Posterior vena cava (tissue), 2 donors: ENCODE measurements at regions not wholly inside any gene's neighbourhood (a gene's known extent, or its start where the extent isn't known, plus 50 kb on each side); places are given as distances from the start of the nearest gene placed in this dataset.

ENCODE experiments used
- DNase-seq: peaks from one replicate; pipeline ENCODE4 v3.0.0-alpha.2; 2020; ENCODE audit warnings: low spot score
- intact Hi-C, 2 donors: fragments of 100-400 bp; cut with DNase I; formaldehyde crosslinking; loops; one replicate each; pipeline versions ENCODE4 v1.14.1 to v1.14.2; 2022 to 2023
- donor health status: DM: yes; HTN: yes; CAD: no.
- donor health status: DM: yes; HTN: yes; CAD: no.

DNA sequence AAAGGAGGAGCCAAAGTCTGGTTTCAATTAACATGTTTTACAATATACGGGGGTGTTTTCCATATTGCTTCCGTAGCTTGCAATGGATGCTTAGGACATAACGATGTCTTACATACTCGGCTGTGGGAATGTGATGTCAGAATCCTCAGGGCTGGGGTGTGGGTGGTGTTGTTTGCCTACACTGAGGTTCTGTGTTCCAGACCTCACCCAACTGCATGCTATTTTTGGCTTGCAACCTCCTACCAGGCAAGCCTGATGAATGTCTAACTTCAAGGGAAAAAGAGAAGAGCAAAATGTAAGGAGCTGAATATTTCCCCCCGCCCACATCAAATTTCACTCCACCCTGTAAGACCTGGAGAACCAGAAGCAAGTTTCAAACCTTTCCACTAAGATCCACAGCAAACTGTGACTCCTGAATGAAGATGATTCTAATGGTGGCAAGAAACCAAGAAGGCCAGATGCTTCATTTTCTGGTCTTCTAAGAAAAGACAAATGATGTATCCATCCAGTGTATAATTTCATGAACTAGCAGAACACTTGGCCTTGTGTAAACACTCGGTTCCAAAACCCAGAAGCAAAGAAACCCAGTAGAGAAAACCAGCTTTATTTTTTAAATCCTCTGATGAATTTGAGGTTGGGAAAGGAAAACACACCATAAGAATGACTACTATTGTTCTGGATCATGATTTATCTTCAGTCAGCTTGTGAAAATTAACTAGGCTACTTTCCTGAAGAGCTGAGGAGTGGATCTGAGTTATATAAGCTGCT is 227.9 kb downstream of the DACT1 start:
- intact Hi-C loops, result no loop called here
- no peak for DNase-seq

DNA sequence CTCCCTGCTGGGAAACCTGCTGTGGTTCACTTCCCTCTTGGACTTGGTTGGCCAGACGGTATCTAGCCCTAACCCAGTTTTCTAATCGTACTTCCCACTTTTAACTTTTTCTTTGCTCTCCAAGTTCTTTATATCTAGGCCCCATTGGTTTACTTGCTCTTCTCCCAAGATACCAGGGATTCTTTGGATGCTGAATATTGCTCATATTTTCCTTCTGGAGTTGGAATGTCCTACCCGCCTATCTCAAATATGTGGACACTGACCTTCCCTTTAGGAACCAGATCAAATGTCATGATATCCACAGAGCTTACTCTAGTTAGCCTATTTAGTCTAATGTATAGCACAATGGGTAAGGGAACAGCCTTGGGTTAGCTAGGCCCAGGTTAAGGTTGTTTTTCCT is 228.6 kb downstream of the DACT1 start:
- no peak for DNase-seq
- intact Hi-C loops, result no loop called here

DNA sequence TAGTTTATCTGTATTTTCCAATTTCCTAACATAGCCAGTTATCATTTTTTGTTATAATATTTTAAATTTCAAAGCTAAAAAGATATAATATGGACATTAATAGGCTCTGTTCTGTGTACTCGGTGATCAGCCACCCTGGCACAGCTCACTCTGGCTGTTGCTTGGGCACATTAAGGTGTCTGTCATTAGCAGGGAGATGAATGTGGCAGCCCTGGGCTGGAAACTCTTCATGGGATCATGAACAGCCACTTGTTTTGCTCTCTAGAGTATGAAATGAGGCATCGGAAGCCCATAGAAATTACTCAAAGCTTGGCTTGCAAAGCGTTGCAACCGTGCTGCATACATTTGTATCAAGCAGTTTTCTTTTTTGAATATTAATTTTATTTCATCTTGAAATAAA is 233.2 kb downstream of the DACT1 start:
- intact Hi-C loops, result no loop called here
- no peak for DNase-seq

- DNase-seq, result no peak
- intact Hi-C loops, result no loop called here
These were observed 233.8 kb downstream of the DACT1 start for GRCh38 chr14:58871573-58871972.

- intact Hi-C loops, result no loop called here
These were observed 234.3 kb downstream of the DACT1 start for GRCh38 chr14:58872061-58872460.

DNA sequence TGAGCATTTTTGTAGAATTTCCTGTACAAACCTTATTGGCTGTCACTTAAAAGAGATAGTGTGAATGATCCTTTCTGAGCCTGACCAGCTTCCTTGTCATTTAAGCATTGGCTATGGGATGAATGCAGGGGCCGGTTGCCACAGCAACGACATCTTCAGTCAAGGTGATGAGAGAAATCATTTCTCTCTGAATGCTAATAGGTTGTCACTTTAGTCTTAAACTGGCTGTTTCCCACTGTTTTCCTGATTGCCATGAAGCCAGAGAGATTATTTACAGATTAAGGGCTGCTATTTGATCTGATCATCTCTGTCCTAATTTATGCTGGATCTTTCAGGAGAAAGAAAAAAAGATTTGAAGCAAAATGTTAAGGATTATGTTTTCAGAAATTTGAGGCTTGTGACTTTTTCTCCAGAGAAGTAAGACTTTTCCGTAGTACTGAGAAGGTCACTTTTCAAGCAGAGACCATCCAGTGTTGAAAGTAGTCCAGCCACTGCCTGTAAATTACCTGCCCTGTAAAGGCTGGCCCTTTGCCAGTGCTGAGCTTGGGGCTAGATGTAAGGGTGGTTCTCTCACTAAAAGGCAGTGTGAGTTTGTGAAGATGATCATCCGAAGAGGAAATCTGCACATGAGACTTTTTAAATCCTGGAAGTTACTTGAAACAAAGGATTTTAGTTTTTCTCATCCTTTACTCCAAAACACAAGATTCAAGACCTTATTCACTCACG is 235.6 kb downstream of the DACT1 start:
- no peak for DNase-seq
- intact Hi-C loops, result no loop called here

More at GRCh38 chr14:58872061-58872460, 234.3 kb downstream of the DACT1 start:
- DNase-seq, result no peak

DNA sequence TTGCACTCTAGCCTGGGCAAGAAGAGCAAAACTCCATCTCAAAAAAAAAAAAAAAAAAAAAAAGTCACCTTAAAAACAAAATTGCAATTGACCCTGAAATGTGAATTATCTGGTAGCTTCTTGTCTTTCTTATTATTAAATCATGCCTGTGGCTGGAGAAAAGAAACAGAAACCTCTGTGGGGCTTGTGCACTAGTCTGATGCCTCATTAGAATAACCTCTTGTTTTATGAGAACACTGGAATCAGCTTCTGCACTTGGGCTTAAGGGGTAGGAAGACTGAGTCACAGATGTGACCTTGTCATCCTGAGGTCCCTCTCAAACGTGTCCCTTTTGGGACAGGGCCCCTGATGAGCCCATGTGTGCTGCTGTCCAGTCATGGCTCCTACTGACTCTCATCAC is 237.9 kb downstream of the DACT1 start:
- no peak for DNase-seq
- intact Hi-C loops, result no loop called here

- DNase-seq, result no peak
These were observed 238.8 kb downstream of the DACT1 start for GRCh38 chr14:58876608-58877007.

GRCh38 chr14:58878439-58879139 is 240.8 kb downstream of the DACT1 start:
- intact Hi-C loops, result no loop called here
- DNase-seq, result no peak

More at GRCh38 chr14:58876608-58877007, 238.8 kb downstream of the DACT1 start:
- intact Hi-C loops, result no loop called here

DNA sequence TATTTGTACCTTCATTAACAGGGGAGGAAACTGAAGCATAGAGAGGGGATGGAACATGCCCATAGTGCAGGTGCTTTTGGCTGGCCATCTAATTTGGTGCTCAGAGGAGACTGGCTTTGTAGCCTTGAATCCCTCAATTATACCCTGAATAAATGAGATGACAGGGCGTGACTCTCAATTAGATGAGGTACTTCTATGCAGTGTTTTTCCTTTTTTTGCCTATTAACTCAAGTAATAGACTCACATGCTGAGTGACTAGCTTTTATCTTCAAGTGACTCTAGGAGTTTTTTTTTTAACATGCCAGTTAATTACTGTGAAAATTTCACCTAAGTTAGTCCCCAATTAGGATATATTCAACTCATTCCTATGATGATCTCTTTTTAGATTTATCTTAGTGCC is 243.7 kb downstream of the DACT1 start:
- no peak for DNase-seq
- intact Hi-C loops, result loop anchor here in 1 of 2 donors (10.0 kb wide), 1 partner anchor 1887 kb away; no protein-coding TSS in a partner anchor

DNA sequence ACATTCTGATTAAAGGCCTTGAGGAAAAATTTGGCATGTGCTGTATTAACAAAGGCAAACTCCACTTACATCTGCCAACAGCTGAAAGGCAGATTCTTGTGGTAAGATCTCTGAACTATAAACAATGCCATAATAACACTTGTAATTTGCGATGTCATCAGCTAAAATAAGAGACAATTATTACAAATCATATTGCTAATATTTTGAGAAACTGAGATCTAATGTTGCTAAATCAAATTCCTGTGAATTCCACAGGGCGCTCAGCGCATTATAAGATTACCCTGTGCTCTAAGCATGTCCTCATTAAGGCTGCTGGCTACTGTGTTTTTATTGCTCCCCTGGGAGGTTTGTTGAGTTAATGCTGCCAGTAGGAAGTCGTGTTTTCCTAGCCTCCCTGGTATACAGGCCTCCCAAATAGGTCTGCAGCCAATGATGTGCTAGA is 244.8 kb downstream of the DACT1 start:
- no peak for DNase-seq
- intact Hi-C loops, result loop anchor here in 1 of 2 donors (10.0 kb wide), 1 partner anchor 1888 kb away; no protein-coding TSS in a partner anchor

DNA sequence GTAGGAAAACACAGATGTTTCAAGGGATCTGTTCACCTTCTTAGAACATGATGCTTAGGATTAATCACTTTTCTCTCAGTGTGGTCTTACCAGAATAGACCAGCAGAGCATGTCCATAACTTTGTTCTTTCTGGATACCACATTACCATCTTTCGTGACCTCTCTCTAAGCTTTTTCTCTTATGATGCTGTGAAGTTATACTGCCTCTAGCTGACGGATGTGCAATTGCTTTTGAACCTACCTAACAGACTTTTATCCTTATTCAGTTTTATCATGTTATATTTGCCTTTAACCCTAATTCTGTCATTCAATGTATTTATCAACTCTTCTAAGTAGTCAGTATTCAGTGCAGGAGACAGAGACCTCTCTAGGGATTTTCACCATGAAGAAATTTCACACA is 246.7 kb downstream of the DACT1 start:
- intact Hi-C loops, result loop anchor here in 1 of 2 donors (10.0 kb wide), 1 partner anchor 1890 kb away; no protein-coding TSS in a partner anchor
- DNase-seq, result no peak

DNA sequence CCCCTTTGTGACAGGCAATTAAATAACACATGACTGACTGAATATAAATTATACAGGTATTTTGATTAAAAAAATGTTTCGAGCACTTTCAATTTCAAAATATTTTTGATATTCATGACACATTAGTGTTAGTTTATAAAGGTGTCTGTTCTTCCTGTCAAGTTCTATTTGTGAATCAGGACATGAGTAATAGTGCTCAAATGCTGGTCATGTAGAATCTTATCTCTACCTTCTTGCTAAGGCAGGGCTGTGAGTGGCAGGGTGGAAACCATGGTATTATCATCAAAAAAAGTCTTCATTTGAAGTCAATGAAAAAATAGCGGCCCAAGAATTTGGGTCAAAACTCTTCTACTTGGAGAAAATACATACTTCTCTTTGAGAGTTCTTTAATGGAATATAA is 250.2 kb downstream of the DACT1 start:
- no peak for DNase-seq
- intact Hi-C loops, result loop anchor here in 1 of 2 donors (10.0 kb wide), 1 partner anchor 1893 kb away; no protein-coding TSS in a partner anchor

- intact Hi-C loops, result no loop called here
These were observed 261.0 kb downstream of the DACT1 start for GRCh38 chr14:58898655-58899316.

GRCh38 chr14:58899317-58899713 is 261.6 kb downstream of the DACT1 start:
- no peak for DNase-seq
- intact Hi-C loops, result no loop called here

More at GRCh38 chr14:58898655-58899316, 261.0 kb downstream of the DACT1 start:
- DNase-seq, result no peak

DNA sequence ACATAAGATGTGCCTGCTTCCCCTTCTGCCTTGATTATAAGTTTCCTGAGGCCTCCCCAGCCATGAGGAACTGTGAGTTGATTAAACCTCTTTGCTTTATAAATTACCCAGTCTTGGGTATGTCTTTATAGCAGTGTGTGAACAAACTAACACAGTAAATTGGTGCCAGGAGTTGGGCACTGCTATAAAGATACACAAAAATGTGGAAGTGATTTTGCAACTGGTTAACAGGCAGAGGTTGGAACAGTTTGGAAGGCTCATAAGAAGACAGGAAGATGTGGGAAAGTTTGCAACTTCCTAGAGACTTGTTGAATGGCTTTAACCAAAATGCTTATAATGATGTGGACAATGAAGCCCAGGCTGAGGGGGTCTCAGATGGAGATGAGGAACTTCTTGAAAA is 264.1 kb downstream of the DACT1 start:
- intact Hi-C loops, result no loop called here
- no peak for DNase-seq

GRCh38 chr14:58904776-58905175 is 267.0 kb downstream of the DACT1 start:
- intact Hi-C loops, result no loop called here

DNA sequence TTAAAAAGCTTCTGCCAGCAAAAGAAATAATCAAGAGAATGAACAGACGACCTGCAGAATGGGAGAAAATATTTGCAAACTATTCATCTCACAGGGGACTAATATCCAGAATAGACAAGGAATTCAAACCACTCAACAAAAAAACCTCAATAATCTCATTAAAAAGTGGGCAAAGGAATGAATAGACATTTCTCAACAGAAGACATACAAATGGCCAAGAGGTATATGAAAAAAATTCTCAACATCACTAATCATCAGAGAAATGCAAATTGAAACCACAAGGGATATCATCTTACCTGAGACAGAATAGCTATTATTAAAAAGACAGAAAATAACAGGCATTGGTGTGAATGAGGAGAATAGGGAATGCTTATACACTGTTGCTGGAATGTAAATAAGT is 270.0 kb downstream of the DACT1 start:
- intact Hi-C loops, result no loop called here
- DNase-seq, result no peak

More at GRCh38 chr14:58904776-58905175, 267.0 kb downstream of the DACT1 start:
- DNase-seq, result no peak

GRCh38 chr14:58912287-58912686 is 274.5 kb downstream of the DACT1 start:
- intact Hi-C loops, result no loop called here
- no peak for DNase-seq
